GM12878 (cell line): ENCODE measurements at regions not wholly inside any gene's neighbourhood (a gene's known extent, or its start where the extent isn't known, plus 50 kb on each side); places are given as distances from the start of the nearest gene placed in this dataset.

Source experiments
- ATAC-seq: fragments of 200-7000 bp; cut with Tn5 transposase; 3 replicates; pipeline ENCODE4 v1.9.1; 2020; ENCODE audit warnings: mild to moderate bottlenecking, moderate library complexity
- BruUV-seq: library from RNA; stranded (reverse); fragments of 400-500 nt; replicated peaks from 2 replicates; lab custom pipeline; 2021; lab: Mats Ljungman, UMichigan
- CTCF ChIA-PET: fragments of 300-600 bp; sonication (Branson Sonifier 250); formaldehyde crosslinking; extraction: SDS; loops from one replicate; lab custom pipeline; 2021; ENCODE audit warnings: inconsistent platforms; lab: Yijun Ruan, JAX
- POLR2A ChIA-PET: fragments of 350-600 bp; formaldehyde crosslinking; extraction: SDS; loops from one replicate; lab custom pipeline; 2021; ENCODE audit warnings: inconsistent platforms; lab: Charles Lee
- RAD21 ChIA-PET: fragments of 300-600 bp; sonication (Branson Sonifier 250); formaldehyde crosslinking; loops from one replicate; lab custom pipeline; 2023; ENCODE audit warnings: antibody characterized with exemption; ENCODE audit not compliant: unreplicated experiment; lab: Charles Lee
- SMC1A ChIA-PET: fragments of 300-600 bp; sonication (Branson Sonifier 250); formaldehyde crosslinking; loops from one replicate; lab custom pipeline; 2023; ENCODE audit not compliant: unreplicated experiment, uncharacterized antibody; lab: Charles Lee
- DNase-seq: peaks from one replicate; pipeline ENCODE4 v3.0.0-alpha.2; 2011; ENCODE audit warnings: low read depth, low spot score
- FAIRE-seq: peaks from 3 replicates; lab custom pipeline; 2011; peaks lifted over from hg19 to GRCh38; lab: Jason Lieb, UNC
- H2AFZ ChIP-seq: 2 replicates; pipeline ENCODE4 v1.6.0; 2011; ENCODE audit warnings: low read depth, low read length, control low read depth; ENCODE audit not compliant: control insufficient read depth
- H3K27ac ChIP-seq: 2 replicates; pipeline ENCODE4 v1.5.1; 2011; ENCODE audit warnings: control low read depth; ENCODE audit not compliant: control insufficient read depth, insufficient read depth
- H3K27me3 ChIP-seq, 2 experiments: replicated peaks in 1 of 2; 2 replicates each; pipeline versions ENCODE4 v1.6.0 to v1.6.1; 2011; ENCODE audit warnings: low read length in 1 of 2; ENCODE audit not compliant: control insufficient read depth in 2 of 2, insufficient read depth in 2 of 2
- H3K36me3 ChIP-seq, 2 experiments: 2 replicates each; pipeline ENCODE4 v1.5.1; 2011; ENCODE audit warnings: low read length in 1 of 2; ENCODE audit not compliant: control insufficient read depth in 2 of 2, insufficient read depth in 2 of 2
- H3K4me1 ChIP-seq: 2 replicates; pipeline ENCODE4 v1.6.1; 2011; ENCODE audit warnings: mild to moderate bottlenecking, low read length, moderate library complexity, mixed read lengths; ENCODE audit not compliant: control insufficient read depth, insufficient read depth
- H3K4me2 ChIP-seq: 2 replicates; pipeline ENCODE4 v1.6.0; 2011; ENCODE audit warnings: control low read depth; ENCODE audit not compliant: control insufficient read depth, insufficient read depth
- H3K4me3 ChIP-seq: fragments of 200-600 bp; sonication (generic); 2 replicates; pipeline ENCODE4 v1.5.1; 2016
- H3K79me2 ChIP-seq: 2 replicates; pipeline ENCODE4 v1.6.0; 2011; ENCODE audit warnings: low read length; ENCODE audit not compliant: control insufficient read depth, insufficient read depth
- H3K9ac ChIP-seq: 2 replicates; pipeline ENCODE4 v1.8.0; 2011; ENCODE audit warnings: low read length, control low read depth, mixed read lengths; ENCODE audit not compliant: control insufficient read depth, insufficient read depth
- H3K9me3 ChIP-seq: replicated peaks from 3 replicates; pipeline ENCODE4 v1.5.1; 2011; ENCODE audit warnings: mild to moderate bottlenecking, low read length; ENCODE audit not compliant: control insufficient read depth, insufficient read depth
- H4K20me1 ChIP-seq: 2 replicates; pipeline ENCODE4 v1.6.0; 2011; ENCODE audit not compliant: control insufficient read depth, insufficient read depth
- ATF7 ChIP-seq: fragments of 450-650 bp; IDR thresholded peaks from 2 replicates; pipeline ENCODE4 v1.6.1; 2016; ENCODE audit warnings: low read depth, mild to moderate bottlenecking
- E4F1 ChIP-seq: fragments of 450-650 bp; IDR thresholded peaks from 2 replicates; pipeline ENCODE4 v1.6.1; 2018; ENCODE audit warnings: borderline replicate concordance, mild to moderate bottlenecking; ENCODE audit not compliant: partially characterized antibody
- EP300 ChIP-seq, 2 experiments: fragments of 150-350 bp in 1 of 2; IDR thresholded peaks; 2 replicates each; pipeline ENCODE4 v1.6.1; 2011 to 2012; ENCODE audit warnings: low read depth in 2 of 2, low read length in 2 of 2, borderline replicate concordance in 1 of 2, improper control_type of control experiment in 1 of 2, inconsistent platforms in 1 of 2; ENCODE audit not compliant: control insufficient read depth in 1 of 2
- ETV6 ChIP-seq, 2 experiments: fragments of 450-650 bp in 1 of 2; IDR thresholded peaks in 1 of 2; conservative IDR thresholded peaks in 1 of 2; 2 replicates each; pipeline ENCODE4 v1.6.1; 2014; ENCODE audit warnings: antibody characterized with exemption in 1 of 2, borderline replicate concordance in 1 of 2, low read depth in 1 of 2, mild to moderate bottlenecking in 1 of 2, moderate library complexity in 1 of 2
- HCFC1 ChIP-seq: fragments of 150-350 bp; IDR thresholded peaks from 2 replicates; pipeline ENCODE4 v1.6.1; 2014; ENCODE audit warnings: low read length
- HDGF ChIP-seq: fragments of 450-650 bp; IDR thresholded peaks from 2 replicates; pipeline ENCODE4 v1.6.1; 2016; ENCODE audit warnings: antibody characterized with exemption
- MXI1 ChIP-seq: fragments of 150-350 bp; IDR thresholded peaks from 2 replicates; pipeline ENCODE4 v1.6.1; 2011; ENCODE audit warnings: low read depth, mild to moderate bottlenecking, inconsistent platforms, low read length, improper control_type of control experiment
- NFXL1 ChIP-seq: fragments of 450-650 bp; IDR thresholded peaks from 2 replicates; pipeline ENCODE4 v1.6.1; 2017; ENCODE audit warnings: antibody characterized with exemption, mild to moderate bottlenecking, borderline replicate concordance
- NR2C2 ChIP-seq: IDR thresholded peaks from 2 replicates; pipeline ENCODE4 v1.6.1; 2011; ENCODE audit warnings: borderline replicate concordance, low read depth; ENCODE audit not compliant: control insufficient read depth, insufficient read length
- NR2F1 ChIP-seq: fragments of 450-650 bp; conservative IDR thresholded peaks from 2 replicates; pipeline ENCODE4 v1.6.1; 2017; ENCODE audit warnings: mild to moderate bottlenecking
- SIN3A ChIP-seq: IDR thresholded peaks from 2 replicates; pipeline ENCODE4 v1.6.1; 2012; ENCODE audit warnings: low read depth, low read length, improper control_type of control experiment
- ZSCAN29 ChIP-seq: fragments of 450-650 bp; IDR thresholded peaks from 2 replicates; pipeline ENCODE4 v1.6.1; 2017; ENCODE audit warnings: mild to moderate bottlenecking, moderate library complexity
- WGBS: methylation state at CpG from one replicate; pipeline ENCODE4 v1.1.6; 2016; ENCODE audit warnings: low lambda C conversion rate; ENCODE audit not compliant: insufficient replicate concordance, insufficient coverage; ENCODE audit errors: missing lambda C conversion rate; 5-methylcytosine and 5-hydroxymethylcytosine counted together
- in situ Hi-C: fragments of 300-500 bp; cut with MboI; formaldehyde crosslinking; loops from 9 replicates; pipeline ENCODE4 v1.14.3; 2018; ENCODE audit warnings: mixed read lengths
- intact Hi-C: fragments of 100-400 bp; cut with micrococcal nuclease; formaldehyde crosslinking; loops from one replicate; pipeline ENCODE4 v1.14.2; 2022; ENCODE audit not compliant: unreplicated experiment
- TF ChIP-seq, protein P1 (sequence below): IDR thresholded peaks from 2 replicates; pipeline ENCODE4 v1.6.1; 2012; ENCODE audit warnings: low read depth, low read length, improper control_type of control experiment
- TF ChIP-seq, protein P2 (sequence below): IDR thresholded peaks from 2 replicates; pipeline ENCODE4 v1.6.1; 2012; ENCODE audit warnings: mild to moderate bottlenecking, low read depth, low read length

DNA sequence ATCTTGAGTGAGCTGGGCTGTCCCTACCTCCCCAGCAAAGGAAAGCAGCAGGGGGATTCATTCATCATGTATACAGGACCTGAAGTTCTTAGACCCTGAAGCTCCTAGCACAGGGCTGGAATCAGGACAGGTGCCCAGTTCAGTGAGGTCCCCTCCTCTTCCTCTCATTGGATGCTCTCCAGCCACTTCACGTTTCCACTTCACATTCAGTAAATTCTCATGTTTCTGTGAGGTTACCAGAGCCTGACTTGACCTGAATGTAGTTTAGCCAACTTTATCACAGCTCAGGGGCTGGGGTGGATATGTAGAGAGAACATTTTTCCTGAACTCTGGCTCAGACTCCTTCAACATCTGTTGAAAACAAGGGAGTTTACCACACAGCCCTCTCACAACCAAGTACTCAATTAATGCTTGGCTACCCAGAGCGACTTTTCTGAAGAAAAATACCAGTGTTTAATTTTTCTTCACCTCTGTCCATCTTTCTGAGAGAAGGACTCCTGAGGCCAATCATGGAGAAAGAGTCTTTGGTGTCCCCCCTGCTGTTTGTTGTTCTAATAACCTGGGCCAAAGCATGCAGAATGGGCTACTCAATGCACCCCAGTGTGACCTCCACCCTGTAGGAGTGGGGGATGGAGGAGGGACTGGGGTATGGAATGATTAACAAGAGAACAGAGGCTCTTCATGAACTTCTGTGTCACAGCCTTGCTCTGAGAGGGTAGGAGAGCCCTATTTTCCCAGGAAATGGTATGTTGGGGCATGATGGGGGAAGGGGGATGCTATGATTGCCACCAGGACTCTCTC is 108.3 kb upstream of the FGGY start (continued):
- no peak for TF ChIP-seq E4F1
- TF ChIP-seq, protein P1, sequence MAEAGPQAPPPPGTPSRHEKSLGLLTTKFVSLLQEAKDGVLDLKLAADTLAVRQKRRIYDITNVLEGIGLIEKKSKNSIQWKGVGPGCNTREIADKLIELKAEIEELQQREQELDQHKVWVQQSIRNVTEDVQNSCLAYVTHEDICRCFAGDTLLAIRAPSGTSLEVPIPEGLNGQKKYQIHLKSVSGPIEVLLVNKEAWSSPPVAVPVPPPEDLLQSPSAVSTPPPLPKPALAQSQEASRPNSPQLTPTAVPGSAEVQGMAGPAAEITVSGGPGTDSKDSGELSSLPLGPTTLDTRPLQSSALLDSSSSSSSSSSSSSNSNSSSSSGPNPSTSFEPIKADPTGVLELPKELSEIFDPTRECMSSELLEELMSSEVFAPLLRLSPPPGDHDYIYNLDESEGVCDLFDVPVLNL: no peak
- TF ChIP-seq SIN3A: no peak
- TF ChIP-seq, all 136 proteins: peak for 0

DNA sequence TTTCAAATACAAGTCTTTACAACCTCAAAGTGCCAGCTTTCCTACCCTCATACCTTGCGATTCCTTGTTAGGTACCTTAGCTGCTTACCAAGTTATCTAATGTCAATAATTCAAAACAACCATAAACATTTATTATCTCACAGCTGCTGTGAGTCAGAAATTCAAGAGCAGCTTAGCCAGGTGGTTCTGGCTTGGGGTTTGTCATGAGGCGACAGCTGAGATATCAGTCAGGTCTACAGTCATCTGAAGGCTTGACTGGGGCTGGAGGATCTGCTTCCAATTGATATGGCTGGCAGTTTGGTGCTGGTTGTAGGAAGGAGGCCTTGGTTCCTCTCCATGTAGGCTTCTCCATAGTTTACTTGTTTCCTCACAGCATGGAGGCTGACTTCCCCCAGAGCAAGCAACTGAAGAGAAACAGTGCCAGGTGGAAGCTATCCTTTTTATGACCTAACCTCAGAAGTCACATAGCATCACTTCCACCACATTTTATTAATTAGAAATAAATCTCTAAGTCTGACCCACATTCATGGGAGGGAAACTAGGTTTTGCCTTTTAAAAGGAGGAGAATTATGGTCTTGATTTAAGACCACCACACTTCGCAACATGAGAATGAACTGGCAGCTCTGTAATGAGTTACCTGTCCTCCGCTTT is 103.3 kb upstream of the FGGY start:
- DNase-seq: no peak
- no peaks in the 10 kb centered on the region for H4K20me1 ChIP-seq
- BruUV-seq: no TSS peak
- H3K27me3 ChIP-seq: no peaks in the 10 kb centered on the region
- no peak overlapping the region for H3K27ac ChIP-seq
- H3K36me3 ChIP-seq: no peaks in the 10 kb centered on the region
- RAD21 ChIA-PET: interaction anchor here (1.0 kb wide), 1 partner anchor 506 kb away, joined by 3 read pairs; no protein-coding TSS in a partner anchor
- SMC1A ChIA-PET: no interaction called here
- in situ Hi-C loops (no loop called here), intact Hi-C loops (no loop called here)
- no peaks in the 10 kb centered on the region; the same call in 2 of the 3 replicates for H3K9me3 ChIP-seq
- H3K4me3 ChIP-seq: no peak overlapping the region
- 40% methylated on average over 4 of the region's 4 CpGs for WGBS
- no peaks in the 10 kb centered on the region for H3K79me2 ChIP-seq
- CTCF ChIA-PET: no interaction called here
- no peaks in the 10 kb centered on the region for H3K4me1 ChIP-seq
- no peak for FAIRE-seq
- H3K9ac ChIP-seq: no peak overlapping the region
- POLR2A ChIA-PET: interaction anchor here (1.1 kb wide), 1 partner anchor 19 kb away, joined by 3 read pairs; no protein-coding TSS in a partner anchor
- H3K4me2 ChIP-seq: no peak overlapping the region
- ATAC-seq: no peak
- no peak overlapping the region for H2AFZ ChIP-seq
- TF ChIP-seq, protein P2, sequence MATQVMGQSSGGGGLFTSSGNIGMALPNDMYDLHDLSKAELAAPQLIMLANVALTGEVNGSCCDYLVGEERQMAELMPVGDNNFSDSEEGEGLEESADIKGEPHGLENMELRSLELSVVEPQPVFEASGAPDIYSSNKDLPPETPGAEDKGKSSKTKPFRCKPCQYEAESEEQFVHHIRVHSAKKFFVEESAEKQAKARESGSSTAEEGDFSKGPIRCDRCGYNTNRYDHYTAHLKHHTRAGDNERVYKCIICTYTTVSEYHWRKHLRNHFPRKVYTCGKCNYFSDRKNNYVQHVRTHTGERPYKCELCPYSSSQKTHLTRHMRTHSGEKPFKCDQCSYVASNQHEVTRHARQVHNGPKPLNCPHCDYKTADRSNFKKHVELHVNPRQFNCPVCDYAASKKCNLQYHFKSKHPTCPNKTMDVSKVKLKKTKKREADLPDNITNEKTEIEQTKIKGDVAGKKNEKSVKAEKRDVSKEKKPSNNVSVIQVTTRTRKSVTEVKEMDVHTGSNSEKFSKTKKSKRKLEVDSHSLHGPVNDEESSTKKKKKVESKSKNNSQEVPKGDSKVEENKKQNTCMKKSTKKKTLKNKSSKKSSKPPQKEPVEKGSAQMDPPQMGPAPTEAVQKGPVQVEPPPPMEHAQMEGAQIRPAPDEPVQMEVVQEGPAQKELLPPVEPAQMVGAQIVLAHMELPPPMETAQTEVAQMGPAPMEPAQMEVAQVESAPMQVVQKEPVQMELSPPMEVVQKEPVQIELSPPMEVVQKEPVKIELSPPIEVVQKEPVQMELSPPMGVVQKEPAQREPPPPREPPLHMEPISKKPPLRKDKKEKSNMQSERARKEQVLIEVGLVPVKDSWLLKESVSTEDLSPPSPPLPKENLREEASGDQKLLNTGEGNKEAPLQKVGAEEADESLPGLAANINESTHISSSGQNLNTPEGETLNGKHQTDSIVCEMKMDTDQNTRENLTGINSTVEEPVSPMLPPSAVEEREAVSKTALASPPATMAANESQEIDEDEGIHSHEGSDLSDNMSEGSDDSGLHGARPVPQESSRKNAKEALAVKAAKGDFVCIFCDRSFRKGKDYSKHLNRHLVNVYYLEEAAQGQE: no peak
- TF ChIP-seq NFXL1 (no peak), EP300 (IDR thresholded peaks at IDR 0.05; ENCODE audit: borderline replicate concordance in 1 of 2, control insufficient read depth in 1 of 2, low read depth in 2 of 2, low read length in 2 of 2) (no peak), ATF7 (no peak), MXI1 (no peak), HCFC1 (no peak), NR2C2 (no peak), HDGF (no peak), NR2F1 (no peak), ETV6 (conservative IDR thresholded peaks at IDR 0.05 in 1 of 2, IDR thresholded peaks at IDR 0.05 in 1 of 2; ENCODE audit: borderline replicate concordance in 1 of 2, low read depth in 1 of 2) (no peak), ZSCAN29 (no peak)
